Endodermal cell (in vitro differentiated cells): ENCODE measurements at regions not wholly inside any gene's neighbourhood (a gene's known extent, or its start where the extent isn't known, plus 50 kb on each side); places are given as distances from the start of the nearest gene placed in this dataset.

ENCODE experiments used
- DNase-seq: peaks from one replicate; pipeline ENCODE4 v3.0.0-alpha.2; 2017
- H3K27ac ChIP-seq: 2 replicates; pipeline ENCODE4 v1.5.1; 2013; ENCODE audit warnings: mild to moderate bottlenecking, low read depth, low read length, moderate library complexity
- H3K27me3 ChIP-seq: 2 replicates; pipeline ENCODE4 v1.6.1; 2013; ENCODE audit warnings: mild to moderate bottlenecking, low read length, moderate library complexity; ENCODE audit not compliant: insufficient read depth, control insufficient read depth, poor library complexity, severe bottlenecking
- H3K36me3 ChIP-seq: 2 replicates; pipeline ENCODE4 v1.7.0; 2013; ENCODE audit warnings: mild to moderate bottlenecking, low read length, moderate library complexity; ENCODE audit not compliant: control insufficient read depth, insufficient read depth
- H3K4me1 ChIP-seq: one replicate; pipeline ENCODE4 v1.7.0; 2013; ENCODE audit warnings: low read length; ENCODE audit not compliant: control insufficient read depth, insufficient read depth
- H3K4me3 ChIP-seq: 2 replicates; pipeline ENCODE4 v1.5.1; 2013; ENCODE audit warnings: mild to moderate bottlenecking, low read length, moderate library complexity
- H3K9ac ChIP-seq: 2 replicates; pipeline ENCODE4 v1.6.1; 2013; ENCODE audit warnings: mild to moderate bottlenecking, low read length, moderate library complexity; ENCODE audit not compliant: poor library complexity, severe bottlenecking; ENCODE audit errors: extremely low read depth
- H3K9me3 ChIP-seq: 2 replicates; pipeline ENCODE4 v1.6.1; 2013; ENCODE audit warnings: mild to moderate bottlenecking, low read length, moderate library complexity; ENCODE audit not compliant: control insufficient read depth
- H3K27ac Mint-ChIP-seq: 2 replicates; pipeline ENCODE4 v1.8.0; 2020; ENCODE audit warnings: mixed read lengths
- H3K27me3 Mint-ChIP-seq: 2 replicates; pipeline ENCODE4 v1.8.0; 2021; ENCODE audit warnings: mild to moderate bottlenecking, mixed read lengths; ENCODE audit not compliant: insufficient read depth
- H3K36me3 Mint-ChIP-seq: 2 replicates; pipeline ENCODE4 v1.8.0; 2020; ENCODE audit warnings: low read depth, mixed read lengths
- H3K4me1 Mint-ChIP-seq: 2 replicates; pipeline ENCODE4 v1.8.0; 2020; ENCODE audit warnings: mixed read lengths
- H3K4me3 Mint-ChIP-seq: 2 replicates; pipeline ENCODE4 v1.8.0; 2020; ENCODE audit warnings: mild to moderate bottlenecking, moderate library complexity, mixed read lengths
- H3K9me3 Mint-ChIP-seq: 2 replicates; pipeline ENCODE4 v1.8.0; 2020; ENCODE audit warnings: mild to moderate bottlenecking, mixed read lengths
- CTCF ChIP-seq: fragments of 200-600 bp; sonication (generic); conservative IDR thresholded peaks from 2 replicates; pipeline ENCODE4 v1.5.0; 2021; ENCODE audit warnings: antibody characterized with exemption, mild to moderate bottlenecking
- WGBS, 2 experiments: methylation state at CpG; one replicate each; pipeline versions ENCODE4 v1.1.5 to v1.1.7; 2013; ENCODE audit warnings: missing lambda C conversion rate in 2 of 2, mixed read lengths in 1 of 2; ENCODE audit not compliant: insufficient coverage in 1 of 2, insufficient read length in 1 of 2; 5-methylcytosine and 5-hydroxymethylcytosine counted together

GRCh38 chr9:86508208-86508903 lies 154.1 kb upstream of the TUT7 start:
- no peak for DNase-seq
- Histone ChIP-seq H3K4me1 (peaks cover 6% of the 10 kb centered on the region), H3K27me3 (no peaks in the 10 kb centered on the region), H3K27ac (no peak overlapping the region), H3K36me3 (no peaks in the 10 kb centered on the region), H3K9me3 (no peaks in the 10 kb centered on the region), H3K4me3 (no peak overlapping the region), H3K9ac (no peak overlapping the region)
- Mint-ChIP-seq H3K4me1 (peaks cover 8% of the 10 kb centered on the region), H3K36me3 (no peaks in the 10 kb centered on the region), H3K9me3 (no peaks in the 10 kb centered on the region), H3K4me3 (no peak overlapping the region), H3K27me3 (no peaks in the 10 kb centered on the region), H3K27ac (no peak overlapping the region)
- TF ChIP-seq CTCF = no peak
- 96 to 100% methylated on average over 2 to 6 of the region's 6 CpGs for WGBS, 2 experiments

GRCh38 chr9:86507212-86507630 lies 153.0 kb upstream of the TUT7 start:
- no peak overlapping the region for H3K4me3 Mint-ChIP-seq
- H3K4me3 ChIP-seq = no peak overlapping the region
- no peaks in the 10 kb centered on the region for H3K9me3 ChIP-seq
- no peak for TF ChIP-seq CTCF
- H3K27me3 ChIP-seq = no peaks in the 10 kb centered on the region
- peaks cover 8% of the 10 kb centered on the region for H3K4me1 Mint-ChIP-seq
- no peaks in the 10 kb centered on the region for H3K36me3 ChIP-seq
- DNase-seq = no peak
- H3K27me3 Mint-ChIP-seq = no peaks in the 10 kb centered on the region
- H3K9ac ChIP-seq = no peak overlapping the region
- H3K36me3 Mint-ChIP-seq = no peaks in the 10 kb centered on the region
- H3K27ac Mint-ChIP-seq = no peak overlapping the region
- peaks cover 6% of the 10 kb centered on the region for H3K4me1 ChIP-seq
- H3K27ac ChIP-seq = no peak overlapping the region
- 90 to 100% methylated on average over 5 to 6 of the region's 6 CpGs for WGBS, 2 experiments
- no peaks in the 10 kb centered on the region for H3K9me3 Mint-ChIP-seq

GRCh38 chr9:86503942-86504341 lies 149.7 kb upstream of the TUT7 start:
- Histone ChIP-seq H3K4me3 (no peak overlapping the region), H3K27me3 (no peaks in the 10 kb centered on the region), H3K4me1 (peaks cover 6% of the 10 kb centered on the region), H3K9me3 (no peaks in the 10 kb centered on the region), H3K36me3 (no peaks in the 10 kb centered on the region), H3K9ac (no peak overlapping the region), H3K27ac (no peak overlapping the region)
- no peaks in the 10 kb centered on the region for H3K9me3 Mint-ChIP-seq
- peaks cover 6% of the 10 kb centered on the region for H3K4me1 Mint-ChIP-seq
- no peak overlapping the region for H3K27ac Mint-ChIP-seq
- no peaks in the 10 kb centered on the region for H3K27me3 Mint-ChIP-seq
- DNase-seq = no peak
- WGBS, 2 experiments = 94 to 97% methylated on average over 5 to 6 of the region's 6 CpGs
- H3K4me3 Mint-ChIP-seq = no peak overlapping the region
- H3K36me3 Mint-ChIP-seq = no peaks in the 10 kb centered on the region
- TF ChIP-seq CTCF = no peak
